GM12878 (cell line): ENCODE measurements at regions not wholly inside any gene's neighbourhood (a gene's known extent, or its start where the extent isn't known, plus 50 kb on each side); places are given as distances from the start of the nearest gene placed in this dataset.

Source experiments
- ATAC-seq: fragments of 200-7000 bp; cut with Tn5 transposase; 3 replicates; pipeline ENCODE4 v1.9.1; 2020; ENCODE audit warnings: mild to moderate bottlenecking, moderate library complexity
- BruUV-seq: library from RNA; stranded (reverse); fragments of 400-500 nt; replicated peaks from 2 replicates; lab custom pipeline; 2021; lab: Mats Ljungman, UMichigan
- CTCF ChIA-PET: fragments of 300-600 bp; sonication (Branson Sonifier 250); formaldehyde crosslinking; extraction: SDS; loops from one replicate; lab custom pipeline; 2021; ENCODE audit warnings: inconsistent platforms; lab: Yijun Ruan, JAX
- POLR2A ChIA-PET: fragments of 350-600 bp; formaldehyde crosslinking; extraction: SDS; loops from one replicate; lab custom pipeline; 2021; ENCODE audit warnings: inconsistent platforms; lab: Charles Lee
- RAD21 ChIA-PET: fragments of 300-600 bp; sonication (Branson Sonifier 250); formaldehyde crosslinking; loops from one replicate; lab custom pipeline; 2023; ENCODE audit warnings: antibody characterized with exemption; ENCODE audit not compliant: unreplicated experiment; lab: Charles Lee
- SMC1A ChIA-PET: fragments of 300-600 bp; sonication (Branson Sonifier 250); formaldehyde crosslinking; loops from one replicate; lab custom pipeline; 2023; ENCODE audit not compliant: unreplicated experiment, uncharacterized antibody; lab: Charles Lee
- DNase-seq: peaks from one replicate; pipeline ENCODE4 v3.0.0-alpha.2; 2011; ENCODE audit warnings: low read depth, low spot score
- FAIRE-seq: peaks from 3 replicates; lab custom pipeline; 2011; peaks lifted over from hg19 to GRCh38; lab: Jason Lieb, UNC
- H2AFZ ChIP-seq: 2 replicates; pipeline ENCODE4 v1.6.0; 2011; ENCODE audit warnings: low read depth, low read length, control low read depth; ENCODE audit not compliant: control insufficient read depth
- H3K27ac ChIP-seq: 2 replicates; pipeline ENCODE4 v1.5.1; 2011; ENCODE audit warnings: control low read depth; ENCODE audit not compliant: control insufficient read depth, insufficient read depth
- H3K27me3 ChIP-seq, 2 experiments: replicated peaks in 1 of 2; 2 replicates each; pipeline versions ENCODE4 v1.6.0 to v1.6.1; 2011; ENCODE audit warnings: low read length in 1 of 2; ENCODE audit not compliant: control insufficient read depth in 2 of 2, insufficient read depth in 2 of 2
- H3K36me3 ChIP-seq, 2 experiments: 2 replicates each; pipeline ENCODE4 v1.5.1; 2011; ENCODE audit warnings: low read length in 1 of 2; ENCODE audit not compliant: control insufficient read depth in 2 of 2, insufficient read depth in 2 of 2
- H3K4me1 ChIP-seq: 2 replicates; pipeline ENCODE4 v1.6.1; 2011; ENCODE audit warnings: mild to moderate bottlenecking, low read length, moderate library complexity, mixed read lengths; ENCODE audit not compliant: control insufficient read depth, insufficient read depth
- H3K4me2 ChIP-seq: 2 replicates; pipeline ENCODE4 v1.6.0; 2011; ENCODE audit warnings: control low read depth; ENCODE audit not compliant: control insufficient read depth, insufficient read depth
- H3K4me3 ChIP-seq: fragments of 200-600 bp; sonication (generic); 2 replicates; pipeline ENCODE4 v1.5.1; 2016
- H3K79me2 ChIP-seq: 2 replicates; pipeline ENCODE4 v1.6.0; 2011; ENCODE audit warnings: low read length; ENCODE audit not compliant: control insufficient read depth, insufficient read depth
- H3K9ac ChIP-seq: 2 replicates; pipeline ENCODE4 v1.8.0; 2011; ENCODE audit warnings: low read length, control low read depth, mixed read lengths; ENCODE audit not compliant: control insufficient read depth, insufficient read depth
- H3K9me3 ChIP-seq: replicated peaks from 3 replicates; pipeline ENCODE4 v1.5.1; 2011; ENCODE audit warnings: mild to moderate bottlenecking, low read length; ENCODE audit not compliant: control insufficient read depth, insufficient read depth
- H4K20me1 ChIP-seq: 2 replicates; pipeline ENCODE4 v1.6.0; 2011; ENCODE audit not compliant: control insufficient read depth, insufficient read depth
- BMI1 ChIP-seq: fragments of 450-650 bp; IDR thresholded peaks from 2 replicates; pipeline ENCODE4 v1.6.1; 2016; ENCODE audit warnings: mild to moderate bottlenecking, moderate library complexity, borderline replicate concordance
- E4F1 ChIP-seq: fragments of 450-650 bp; IDR thresholded peaks from 2 replicates; pipeline ENCODE4 v1.6.1; 2018; ENCODE audit warnings: borderline replicate concordance, mild to moderate bottlenecking; ENCODE audit not compliant: partially characterized antibody
- KAT2A ChIP-seq: conservative IDR thresholded peaks from 2 replicates; pipeline ENCODE4 v1.6.1; 2011; ENCODE audit warnings: low read depth, low read length; ENCODE audit not compliant: control insufficient read depth
- RAD51 ChIP-seq: fragments of 450-650 bp; IDR thresholded peaks from 2 replicates; pipeline ENCODE4 v1.6.1; 2016; ENCODE audit warnings: moderate library complexity, mild to moderate bottlenecking, inconsistent platforms
- WGBS: methylation state at CpG from one replicate; pipeline ENCODE4 v1.1.6; 2016; ENCODE audit warnings: low lambda C conversion rate; ENCODE audit not compliant: insufficient replicate concordance, insufficient coverage; ENCODE audit errors: missing lambda C conversion rate; 5-methylcytosine and 5-hydroxymethylcytosine counted together
- in situ Hi-C: fragments of 300-500 bp; cut with MboI; formaldehyde crosslinking; loops from 9 replicates; pipeline ENCODE4 v1.14.3; 2018; ENCODE audit warnings: mixed read lengths
- intact Hi-C: fragments of 100-400 bp; cut with micrococcal nuclease; formaldehyde crosslinking; loops from one replicate; pipeline ENCODE4 v1.14.2; 2022; ENCODE audit not compliant: unreplicated experiment

- FAIRE-seq (no peak), DNase-seq (no peak), ATAC-seq (no peak)
- no peaks in the 10 kb centered on the region for H3K4me1 ChIP-seq
- no peaks in the 10 kb centered on the region for H3K27me3 ChIP-seq
- H3K9me3 ChIP-seq = no peaks in the 10 kb centered on the region; the same call in 2 of the 3 replicates
- 42% methylated on average over 22 of the region's 25 CpGs for WGBS
- ChIA-PET POLR2A (no interaction called here), SMC1A (no interaction called here), RAD21 (no interaction called here), CTCF (no interaction called here)
- no peak overlapping the region for H2AFZ ChIP-seq
- no peaks in the 10 kb centered on the region for H3K79me2 ChIP-seq
- intact Hi-C loops = no loop called here
- no peak overlapping the region for H3K27ac ChIP-seq
- H4K20me1 ChIP-seq = no peaks in the 10 kb centered on the region
- no TSS peak for BruUV-seq
- no peak overlapping the region for H3K4me3 ChIP-seq
- H3K9ac ChIP-seq = no peak overlapping the region
- H3K4me2 ChIP-seq = no peak overlapping the region
- no peaks in the 10 kb centered on the region for H3K36me3 ChIP-seq
- in situ Hi-C loops = no loop called here
- TF ChIP-seq BMI1 (no peak), RAD51 (no peak), E4F1 (no peak), KAT2A (no peak)
Measured at GRCh38 chr11:23399995-23400394, 539.7 kb upstream of the CCDC179 start.
